HK-2 (cell line): ENCODE measurements at regions not wholly inside any gene's neighbourhood (a gene's known extent, or its start where the extent isn't known, plus 50 kb on each side); places are given as distances from the start of the nearest gene placed in this dataset.
"Not testable (repeated sequence)": the region's sequence is repeated elsewhere in the genome, so short reads cannot be mapped to it uniquely, and the experiment has no call there.

ENCODE experiments used
- DNase-seq: peaks from one replicate; pipeline ENCODE4 v3.0.0-alpha.2; 2018; ENCODE audit not compliant: unreplicated experiment

GRCh38 chr7:19533266-19533665 lies 175.6 kb downstream of the POLR1F start:
- no peak for DNase-seq

GRCh38 chr7:19530852-19531251 lies 178.0 kb downstream of the POLR1F start:
- no peak for DNase-seq

- DNase-seq, result no peak
Observed at GRCh38 chr7:19530261-19530660, 178.6 kb downstream of the POLR1F start.

GRCh38 chr7:19526639-19527038 lies 182.2 kb downstream of the POLR1F start:
- DNase-seq, result no peak

GRCh38 chr7:19522486-19522885 lies 186.4 kb downstream of the POLR1F start:
- no peak for DNase-seq

- no peak for DNase-seq
Observed at GRCh38 chr7:19520392-19520791, 188.4 kb downstream of the POLR1F start.

GRCh38 chr7:19519443-19520021 lies 189.3 kb downstream of the POLR1F start:
- peak; percentile 22 for DNase-seq

GRCh38 chr7:19517546-19517945 lies 191.3 kb downstream of the POLR1F start:
- not testable (repeated sequence) for DNase-seq

- no peak for DNase-seq
Observed at GRCh38 chr7:19508821-19509220, 200.0 kb downstream of the POLR1F start.

- no peak for DNase-seq
Observed at GRCh38 chr7:19508124-19508523, 200.7 kb downstream of the POLR1F start.

- DNase-seq, result no peak
Observed at GRCh38 chr7:19491821-19492452, 216.9 kb downstream of the POLR1F start.

- DNase-seq, result no peak
Observed at GRCh38 chr7:19491371-19491770, 217.5 kb downstream of the POLR1F start.

GRCh38 chr7:19489162-19489820 lies 219.5 kb downstream of the POLR1F start:
- DNase-seq, result no peak

- no peak for DNase-seq
Observed at GRCh38 chr7:19488056-19488455, 220.8 kb downstream of the POLR1F start.

GRCh38 chr7:19482628-19483027 lies 226.2 kb downstream of the POLR1F start:
- DNase-seq, result no peak

- no peak for DNase-seq
Observed at GRCh38 chr7:19480383-19480782, 228.5 kb downstream of the POLR1F start.

GRCh38 chr7:19470031-19470430 lies 238.8 kb downstream of the POLR1F start:
- DNase-seq, result no peak

GRCh38 chr7:19465861-19466260 lies 243.0 kb downstream of the POLR1F start:
- no peak for DNase-seq

- no peak for DNase-seq
Observed at GRCh38 chr7:19464751-19465150, 244.1 kb downstream of the POLR1F start.

- no peak for DNase-seq
Observed at GRCh38 chr7:19464241-19464640, 244.6 kb downstream of the POLR1F start.

- DNase-seq, result no peak
Observed at GRCh38 chr7:19463581-19463980, 245.3 kb downstream of the POLR1F start.

- DNase-seq, result no peak
Observed at GRCh38 chr7:19455623-19456022, 253.2 kb downstream of the POLR1F start.

- no peak for DNase-seq
Observed at GRCh38 chr7:19448091-19448490, 260.7 kb downstream of the POLR1F start.
